ENCODE measurements at regions not wholly inside any gene's neighbourhood (a gene's known extent, or its start where the extent isn't known, plus 50 kb on each side); places are given as distances from the start of the nearest gene placed in this dataset.

- no peak for DNase-seq
Measured at GRCh38 chr10:78402591-78402990, 368.9 kb downstream of the RPS24 start.

- no peak for DNase-seq
Measured at GRCh38 chr10:78403781-78404180, 370.1 kb downstream of the RPS24 start.

- no peak for DNase-seq
Measured at GRCh38 chr10:78404296-78404695, 370.6 kb downstream of the RPS24 start.

GRCh38 chr10:78405231-78405630 lies 371.6 kb downstream of the RPS24 start:
- no peak for DNase-seq

GRCh38 chr10:78405736-78406135 lies 372.1 kb downstream of the RPS24 start:
- no peak for DNase-seq

GRCh38 chr10:78406648-78407008 lies 373.0 kb downstream of the RPS24 start:
- DNase-seq: no peak

GRCh38 chr10:78407009-78407711 lies 373.5 kb downstream of the RPS24 start:
- peak; percentile 63 for DNase-seq

- DNase-seq: no peak
Measured at GRCh38 chr10:78407966-78408365, 374.3 kb downstream of the RPS24 start.

- DNase-seq: no peak
Measured at GRCh38 chr10:78408671-78409472, 375.2 kb downstream of the RPS24 start.

GRCh38 chr10:78410046-78410965 lies 376.6 kb downstream of the RPS24 start:
- DNase-seq: no peak

GRCh38 chr10:78411716-78412115 lies 378.1 kb downstream of the RPS24 start:
- DNase-seq: no peak

- DNase-seq: no peak
Measured at GRCh38 chr10:78412605-78413004, 378.9 kb downstream of the RPS24 start.

- DNase-seq: no peak
Measured at GRCh38 chr10:78413076-78414055, 379.7 kb downstream of the RPS24 start.

- no peak for DNase-seq
Measured at GRCh38 chr10:78414380-78414779, 380.7 kb downstream of the RPS24 start.

GRCh38 chr10:78415111-78415510 lies 381.4 kb downstream of the RPS24 start:
- no peak for DNase-seq

GRCh38 chr10:78416031-78417011 lies 382.7 kb downstream of the RPS24 start:
- no peak for DNase-seq

GRCh38 chr10:78417425-78418370 lies 384.0 kb downstream of the RPS24 start:
- DNase-seq: no peak

- no peak for DNase-seq
Measured at GRCh38 chr10:78419481-78420265, 386.0 kb downstream of the RPS24 start.

All from NCI-H526 treated with DMSO at 0.1 percent for 48 hours (cell line).